ENCODE measurements at regions not wholly inside any gene's neighbourhood (a gene's known extent, or its start where the extent isn't known, plus 50 kb on each side); places are given as distances from the start of the nearest gene placed in this dataset.
"Not testable (repeated sequence)": the region's sequence is repeated elsewhere in the genome, so short reads cannot be mapped to it uniquely, and the experiment has no call there.

DNA sequence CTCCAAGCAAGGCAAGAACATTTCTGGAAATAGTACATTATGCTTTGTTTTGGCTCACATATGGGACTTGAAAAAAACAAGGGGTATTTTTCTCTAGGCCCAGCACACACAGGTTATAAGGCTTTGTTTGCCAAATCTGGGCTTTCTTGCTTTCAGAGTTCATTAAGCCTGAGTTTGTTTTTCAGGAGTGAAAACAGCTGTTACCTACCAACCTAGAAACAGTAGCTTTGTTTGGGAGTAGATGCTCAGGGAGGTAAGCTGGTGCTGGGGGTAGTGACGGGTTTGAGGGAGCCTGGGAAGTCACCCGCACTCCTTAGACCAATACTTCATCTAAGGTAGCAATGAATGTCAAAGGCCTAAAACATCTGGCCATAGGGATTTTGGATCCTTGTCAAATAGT is 241.2 kb downstream of the KBTBD8 start:
- H3K9me3 ChIP-seq (replicated peaks) = no peaks in the 10 kb centered on the region
- no peaks in the 10 kb centered on the region for H3K36me3 ChIP-seq
- TF ChIP-seq, protein P1, sequence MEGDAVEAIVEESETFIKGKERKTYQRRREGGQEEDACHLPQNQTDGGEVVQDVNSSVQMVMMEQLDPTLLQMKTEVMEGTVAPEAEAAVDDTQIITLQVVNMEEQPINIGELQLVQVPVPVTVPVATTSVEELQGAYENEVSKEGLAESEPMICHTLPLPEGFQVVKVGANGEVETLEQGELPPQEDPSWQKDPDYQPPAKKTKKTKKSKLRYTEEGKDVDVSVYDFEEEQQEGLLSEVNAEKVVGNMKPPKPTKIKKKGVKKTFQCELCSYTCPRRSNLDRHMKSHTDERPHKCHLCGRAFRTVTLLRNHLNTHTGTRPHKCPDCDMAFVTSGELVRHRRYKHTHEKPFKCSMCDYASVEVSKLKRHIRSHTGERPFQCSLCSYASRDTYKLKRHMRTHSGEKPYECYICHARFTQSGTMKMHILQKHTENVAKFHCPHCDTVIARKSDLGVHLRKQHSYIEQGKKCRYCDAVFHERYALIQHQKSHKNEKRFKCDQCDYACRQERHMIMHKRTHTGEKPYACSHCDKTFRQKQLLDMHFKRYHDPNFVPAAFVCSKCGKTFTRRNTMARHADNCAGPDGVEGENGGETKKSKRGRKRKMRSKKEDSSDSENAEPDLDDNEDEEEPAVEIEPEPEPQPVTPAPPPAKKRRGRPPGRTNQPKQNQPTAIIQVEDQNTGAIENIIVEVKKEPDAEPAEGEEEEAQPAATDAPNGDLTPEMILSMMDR (IDR thresholded peaks at IDR 0.05; ENCODE audit: borderline replicate concordance) = no peak
- intact Hi-C loops (cut with micrococcal nuclease) = no loop called here
- H3K27me3 ChIP-seq (ENCODE audit: low read depth) = peaks cover 8% of the 10 kb centered on the region
- no peak overlapping the region for H3K4me3 ChIP-seq
- no peak for DNase-seq
- no peaks in the 10 kb centered on the region for H3K4me1 ChIP-seq
- H3K27ac ChIP-seq (replicated peaks) = no peak overlapping the region

- TF ChIP-seq, protein P1 (IDR thresholded peaks at IDR 0.05; ENCODE audit: borderline replicate concordance) = no peak
- H3K36me3 ChIP-seq = no peaks in the 10 kb centered on the region
- H3K9me3 ChIP-seq (replicated peaks) = no peaks in the 10 kb centered on the region
- H3K27me3 ChIP-seq (ENCODE audit: low read depth) = peaks cover 8% of the 10 kb centered on the region
- H3K4me3 ChIP-seq = no peak overlapping the region
- no peaks in the 10 kb centered on the region for H3K4me1 ChIP-seq
- no peak for DNase-seq
- no peak overlapping the region for H3K27ac ChIP-seq (replicated peaks)
- intact Hi-C loops (cut with micrococcal nuclease) = no loop called here
Measured at GRCh38 chr3:67241084-67241483, 243.0 kb downstream of the KBTBD8 start.

DNA sequence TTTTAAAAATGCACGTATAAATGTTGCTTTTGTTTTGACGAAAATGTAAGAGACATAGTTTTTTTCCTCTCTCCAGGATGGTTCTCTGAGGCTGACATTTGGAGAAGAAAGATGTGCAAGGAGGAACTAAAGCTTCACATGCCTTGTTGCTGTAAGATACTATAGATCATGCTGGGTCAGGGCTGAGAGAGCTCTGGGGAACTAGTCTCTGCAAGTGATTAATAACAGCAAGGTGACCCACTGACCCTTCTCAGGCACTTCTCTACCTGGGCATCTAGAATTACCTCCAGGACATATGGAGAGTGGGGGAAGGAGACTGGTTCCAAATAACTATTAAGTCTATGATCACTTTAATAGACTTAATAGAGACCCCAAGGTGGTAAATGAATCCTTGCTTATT is 246.0 kb downstream of the KBTBD8 start:
- no peak overlapping the region for H3K4me3 ChIP-seq
- H3K36me3 ChIP-seq = no peaks in the 10 kb centered on the region
- H3K4me1 ChIP-seq = no peaks in the 10 kb centered on the region
- TF ChIP-seq, protein P1 (IDR thresholded peaks at IDR 0.05; ENCODE audit: borderline replicate concordance) = no peak
- H3K27me3 ChIP-seq (ENCODE audit: low read depth) = no peaks in the 10 kb centered on the region
- H3K27ac ChIP-seq (replicated peaks) = no peak overlapping the region
- no peaks in the 10 kb centered on the region for H3K9me3 ChIP-seq (replicated peaks)
- DNase-seq = no peak
- intact Hi-C loops (cut with micrococcal nuclease) = no loop called here

DNA sequence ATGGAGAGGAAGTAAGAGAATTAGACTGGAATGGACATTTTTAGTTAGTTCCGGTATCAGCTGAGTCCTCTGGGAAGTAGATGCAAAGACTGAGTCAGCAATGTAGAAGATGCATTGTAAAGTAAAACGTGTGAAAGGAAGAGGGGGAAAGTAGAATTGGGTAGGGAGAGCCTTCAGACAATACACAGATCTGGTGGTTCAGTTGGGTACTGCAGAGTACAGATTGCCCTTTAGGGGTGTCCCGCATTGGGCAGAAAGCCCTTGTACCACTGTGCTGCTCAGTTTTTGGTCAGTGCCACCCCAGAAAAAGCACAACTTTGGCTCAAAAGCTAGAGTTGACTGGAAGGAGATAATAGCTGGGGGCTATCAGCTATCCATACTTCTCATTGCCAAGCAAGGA is 247.4 kb downstream of the KBTBD8 start:
- TF ChIP-seq, protein P1 (IDR thresholded peaks at IDR 0.05; ENCODE audit: borderline replicate concordance) = no peak
- no peaks in the 10 kb centered on the region for H3K36me3 ChIP-seq
- no peaks in the 10 kb centered on the region for H3K9me3 ChIP-seq (replicated peaks)
- no peaks in the 10 kb centered on the region for H3K27me3 ChIP-seq (ENCODE audit: low read depth)
- no peak for DNase-seq
- no peak overlapping the region for H3K27ac ChIP-seq (replicated peaks)
- no peaks in the 10 kb centered on the region for H3K4me1 ChIP-seq
- H3K4me3 ChIP-seq = no peak overlapping the region
- intact Hi-C loops (cut with micrococcal nuclease) = no loop called here

DNA sequence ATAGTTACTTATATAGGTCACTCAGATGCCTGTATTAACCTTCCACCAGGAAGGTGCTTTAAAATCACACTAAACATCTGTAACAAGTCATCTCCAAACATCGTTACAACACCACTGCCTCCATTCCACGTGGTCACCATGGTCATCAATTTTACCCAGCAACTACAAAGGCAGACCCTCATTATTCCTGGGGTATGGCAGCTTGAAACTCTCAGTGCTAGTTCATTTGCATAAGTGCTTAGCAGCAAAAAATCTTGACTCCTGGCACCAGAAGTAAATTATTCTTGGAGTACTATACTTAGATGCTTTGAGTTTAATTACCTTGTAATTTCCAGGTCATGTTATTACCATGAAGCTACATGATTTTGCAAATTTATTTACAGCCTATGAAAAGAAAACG is 250.6 kb downstream of the KBTBD8 start:
- TF ChIP-seq, protein P1 (IDR thresholded peaks at IDR 0.05; ENCODE audit: borderline replicate concordance) = no peak
- no peak for DNase-seq
- intact Hi-C loops (cut with micrococcal nuclease) = no loop called here
- no peak overlapping the region for H3K4me3 ChIP-seq
- H3K27me3 ChIP-seq (ENCODE audit: low read depth) = no peaks in the 10 kb centered on the region
- H3K4me1 ChIP-seq = no peaks in the 10 kb centered on the region
- H3K36me3 ChIP-seq = no peaks in the 10 kb centered on the region
- peaks cover 4% of the 10 kb centered on the region for H3K9me3 ChIP-seq (replicated peaks)
- H3K27ac ChIP-seq (replicated peaks) = no peak overlapping the region

DNA sequence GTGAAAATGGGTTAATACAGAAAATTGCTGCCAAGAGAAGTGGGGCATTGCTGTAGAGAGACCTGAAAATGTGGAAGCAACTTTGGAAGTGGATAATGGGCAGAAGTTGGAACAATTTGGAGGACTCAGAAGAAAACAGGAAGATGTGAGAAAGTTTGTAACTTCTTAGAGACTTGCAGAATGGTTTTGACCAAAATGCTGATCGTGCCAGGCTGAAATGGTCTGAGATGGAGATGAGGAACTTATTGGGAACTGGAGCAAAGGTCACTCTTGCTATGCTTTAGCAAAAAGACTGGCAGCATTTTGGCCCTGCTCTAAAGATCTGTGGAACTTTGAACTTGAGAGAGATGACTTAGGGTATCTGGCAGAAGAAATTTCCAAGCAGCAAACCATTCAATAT is 254.8 kb downstream of the KBTBD8 start:
- H3K27ac ChIP-seq (replicated peaks); H3K36me3 ChIP-seq; H3K4me3 ChIP-seq; H3K4me1 ChIP-seq; DNase-seq; intact Hi-C loops (cut with micrococcal nuclease); H3K27me3 ChIP-seq (ENCODE audit: low read depth): not testable (repeated sequence)
- peaks cover 26% of the 10 kb centered on the region for H3K9me3 ChIP-seq (replicated peaks)
